GM19463 (cell line): ENCODE measurements at regions not wholly inside any gene's neighbourhood (a gene's known extent, or its start where the extent isn't known, plus 50 kb on each side); places are given as distances from the start of the nearest gene placed in this dataset.
"Not testable (repeated sequence)": the region's sequence is repeated elsewhere in the genome, so short reads cannot be mapped to it uniquely, and the experiment has no call there.

ENCODE experiments used
- ATAC-seq: cut with Tn5 transposase; IDR thresholded peaks from one replicate; pipeline ENCODE4 v1.9.1; 2021; ENCODE audit warnings: mild to moderate bottlenecking, moderate library complexity; ENCODE audit not compliant: unreplicated experiment

DNA sequence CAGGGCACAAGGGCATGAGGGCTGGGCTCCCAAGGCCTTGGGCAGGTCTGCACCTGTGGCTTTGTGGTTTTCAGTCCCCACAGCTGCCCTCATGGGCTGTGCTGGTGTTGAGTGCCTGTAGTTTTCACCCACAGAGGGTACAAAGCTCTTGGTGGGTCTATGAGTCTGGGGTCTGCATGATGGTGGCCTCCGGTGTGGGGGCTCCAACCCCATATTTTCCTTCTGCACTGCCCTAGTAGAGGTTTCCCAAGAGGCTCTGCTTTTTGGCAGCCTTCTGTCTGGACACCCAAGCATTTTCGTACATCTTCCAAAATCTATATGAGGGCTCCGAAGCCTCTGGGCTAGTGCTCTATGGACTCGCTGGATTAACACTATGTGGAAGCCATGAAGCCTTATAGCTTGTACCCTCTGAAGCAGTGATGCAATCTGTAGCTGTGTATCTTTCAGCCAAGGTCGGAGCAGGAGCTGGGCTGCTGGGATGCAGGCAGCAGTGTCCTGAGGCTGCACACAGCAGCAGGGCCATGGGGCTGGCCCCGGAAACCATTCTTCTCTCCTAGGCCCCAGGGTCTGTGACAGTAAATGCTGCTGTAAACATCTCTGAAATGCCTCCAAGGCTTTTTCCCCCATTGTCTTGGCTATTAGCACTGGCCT, 240.3 kb downstream of the CWH43 start:
- not testable (repeated sequence) for ATAC-seq

DNA sequence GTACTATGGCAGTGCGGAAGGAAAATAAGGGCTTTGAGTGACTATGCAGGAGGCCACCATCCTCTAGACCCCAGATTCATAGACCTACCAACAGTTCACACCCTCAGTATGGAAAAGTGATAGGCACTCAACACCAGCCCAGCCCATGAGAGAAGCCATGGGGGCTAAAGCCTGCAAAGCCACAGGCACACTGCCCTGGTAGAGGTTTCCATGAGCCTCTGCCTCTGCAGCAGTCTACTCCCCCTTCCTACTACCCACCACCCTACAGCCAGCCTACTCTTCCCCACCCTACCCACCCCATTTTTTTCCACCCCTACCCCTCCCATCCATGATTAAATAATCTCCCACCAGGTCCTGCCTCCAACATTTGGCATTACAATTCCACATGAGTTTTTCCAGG, 241.9 kb downstream of the CWH43 start:
- not testable (repeated sequence) for ATAC-seq

DNA sequence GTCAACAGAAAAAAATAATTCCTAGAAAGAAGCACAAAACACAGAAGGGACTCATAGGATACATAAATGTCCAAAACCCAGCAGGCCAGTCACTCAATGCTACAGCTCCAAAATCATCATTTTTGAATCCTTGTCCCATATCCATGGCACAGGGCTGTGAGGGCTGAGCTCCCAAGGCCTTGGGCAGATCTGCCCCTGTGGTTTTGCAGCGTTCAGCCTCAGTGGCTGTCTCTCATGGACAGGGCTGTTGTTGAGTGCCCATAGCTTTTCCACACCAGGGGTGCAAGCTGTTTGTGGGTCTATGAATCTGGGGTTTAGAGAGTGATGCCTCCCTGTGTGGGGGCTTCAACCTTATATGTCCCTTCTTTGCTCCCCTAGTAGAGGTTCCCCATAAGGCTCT, 243.2 kb downstream of the CWH43 start:
- ATAC-seq: not testable (repeated sequence)

DNA sequence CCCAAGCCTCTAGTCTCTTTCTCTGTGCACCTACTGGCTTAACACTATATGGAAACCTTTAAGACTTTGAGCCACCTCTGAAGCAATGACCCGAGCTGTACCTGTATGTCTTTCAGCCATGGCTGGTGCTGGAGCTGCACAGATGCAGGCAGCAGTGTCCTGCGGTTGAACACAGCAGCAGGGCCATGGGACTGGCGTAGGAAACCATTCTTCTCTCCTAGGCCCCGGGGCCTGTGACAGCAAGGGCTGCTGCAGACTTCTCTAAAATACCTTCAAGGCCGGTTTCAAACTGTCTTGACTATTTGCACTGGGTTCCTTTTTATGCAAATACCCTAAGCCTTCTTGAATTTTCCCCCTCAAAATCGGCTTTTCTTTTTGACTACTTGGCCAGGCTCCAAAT, 243.6 kb downstream of the CWH43 start:
- not testable (repeated sequence) for ATAC-seq

- ATAC-seq: not testable (repeated sequence)
Measured at GRCh38 chr4:49233346-49233745, 247.3 kb downstream of the CWH43 start.

- ATAC-seq: not testable (repeated sequence)
Measured at GRCh38 chr4:49233749-49234148, 247.7 kb downstream of the CWH43 start.

DNA sequence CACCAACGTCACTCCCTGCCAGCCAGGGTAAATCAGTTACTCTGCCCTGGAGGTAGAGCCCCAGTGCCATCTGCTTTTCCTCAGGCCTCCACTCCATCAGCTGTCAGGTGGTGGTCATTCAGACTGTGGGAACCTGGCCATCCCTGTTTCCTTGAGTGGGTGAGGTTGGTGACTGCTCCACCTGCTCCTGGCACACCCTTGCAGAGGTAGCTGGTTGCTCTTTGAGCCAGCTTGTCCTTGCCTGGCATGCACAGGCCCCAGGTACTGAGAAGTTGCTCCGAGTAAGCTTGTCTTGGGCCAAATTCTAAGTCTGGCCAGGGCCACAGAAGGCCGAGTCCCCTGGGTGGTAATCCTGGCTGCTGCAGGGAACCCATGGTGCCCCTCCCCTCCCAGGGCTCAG, 248.3 kb downstream of the CWH43 start:
- ATAC-seq: not testable (repeated sequence)

- ATAC-seq: not testable (repeated sequence)
Measured at GRCh38 chr4:49235413-49236160, 249.5 kb downstream of the CWH43 start.

- ATAC-seq: not testable (repeated sequence)
Measured at GRCh38 chr4:49236474-49236873, 250.4 kb downstream of the CWH43 start.

DNA sequence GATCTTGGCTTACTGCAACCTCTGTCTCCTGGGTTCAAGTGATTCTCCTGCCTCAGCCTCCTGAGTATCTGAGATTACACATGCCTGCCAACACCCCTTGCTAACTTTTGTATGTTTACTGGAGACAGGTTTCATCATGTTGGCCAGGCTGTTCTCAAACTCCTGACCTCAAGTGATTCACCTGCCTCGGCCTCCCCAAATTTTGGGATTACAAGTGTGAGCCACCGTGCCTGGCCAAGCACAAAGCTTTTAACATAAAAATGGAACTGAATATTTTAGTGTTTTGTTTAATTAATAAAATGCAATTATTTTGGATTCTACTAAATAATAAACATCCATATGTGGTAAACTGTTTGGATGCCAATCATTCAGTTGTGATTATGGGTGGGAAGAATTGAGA, 255.2 kb downstream of the CWH43 start:
- not testable (repeated sequence) for ATAC-seq

DNA sequence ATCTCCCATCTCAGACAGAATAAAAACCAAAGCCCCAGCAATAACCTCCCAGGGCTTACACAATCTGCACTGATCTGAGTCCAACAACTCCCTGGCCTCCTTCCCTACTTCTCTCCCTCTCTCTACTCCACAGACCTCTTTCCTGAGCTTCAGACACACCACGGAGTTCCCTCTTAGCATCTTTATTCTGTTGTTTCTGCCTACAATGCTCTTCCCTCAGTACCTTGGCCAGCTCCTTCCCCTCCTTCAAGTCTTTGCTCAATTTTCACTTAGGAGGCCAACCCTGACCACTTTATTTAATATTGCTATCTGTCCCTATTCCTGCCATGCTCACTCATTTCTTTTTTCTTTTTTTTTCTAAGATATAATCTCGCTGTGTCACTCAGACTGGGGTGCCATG, 276.7 kb downstream of the CWH43 start:
- not testable (repeated sequence) for ATAC-seq

DNA sequence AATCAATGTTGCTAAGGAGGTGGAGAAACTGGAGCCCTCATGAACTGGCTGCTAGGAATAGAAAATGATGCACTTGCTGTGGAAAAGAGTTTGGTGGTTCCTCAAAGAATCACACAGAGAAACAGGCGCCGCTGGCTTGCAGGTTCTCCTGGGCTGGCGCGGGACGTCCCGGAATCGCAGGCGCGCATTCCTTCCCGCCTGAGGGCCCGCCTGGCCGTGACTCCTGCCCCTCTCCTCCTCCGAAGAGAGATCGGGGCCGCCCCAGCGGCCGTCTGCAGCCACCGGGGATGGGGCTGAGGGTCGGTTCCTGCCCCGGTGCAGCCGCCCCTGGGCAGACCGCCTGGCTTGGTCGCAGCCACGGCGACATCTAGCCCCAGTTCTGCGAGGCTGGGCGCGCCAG, 284.4 kb downstream of the CWH43 start:
- ATAC-seq: not testable (repeated sequence)

DNA sequence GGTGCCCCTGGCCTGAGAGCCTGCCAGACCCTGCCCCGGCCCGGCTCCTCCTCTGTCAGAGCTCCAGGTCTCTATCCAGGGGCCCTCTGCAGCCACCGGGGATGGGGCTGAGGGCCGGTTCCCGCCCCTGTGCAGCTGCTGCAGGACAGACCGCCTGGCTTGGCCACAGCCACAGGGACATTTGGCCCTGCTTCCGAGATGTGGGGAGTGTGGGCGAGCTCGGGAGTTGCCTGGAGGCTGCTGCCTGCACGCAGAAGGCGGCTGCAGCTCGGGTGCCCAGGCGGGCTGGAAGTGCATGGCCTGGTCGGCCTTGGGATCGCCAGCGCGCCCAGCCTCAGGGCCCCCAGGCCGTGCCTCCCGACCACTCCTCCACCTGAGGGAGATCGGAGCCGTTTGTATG, 284.8 kb downstream of the CWH43 start:
- ATAC-seq: not testable (repeated sequence)

DNA sequence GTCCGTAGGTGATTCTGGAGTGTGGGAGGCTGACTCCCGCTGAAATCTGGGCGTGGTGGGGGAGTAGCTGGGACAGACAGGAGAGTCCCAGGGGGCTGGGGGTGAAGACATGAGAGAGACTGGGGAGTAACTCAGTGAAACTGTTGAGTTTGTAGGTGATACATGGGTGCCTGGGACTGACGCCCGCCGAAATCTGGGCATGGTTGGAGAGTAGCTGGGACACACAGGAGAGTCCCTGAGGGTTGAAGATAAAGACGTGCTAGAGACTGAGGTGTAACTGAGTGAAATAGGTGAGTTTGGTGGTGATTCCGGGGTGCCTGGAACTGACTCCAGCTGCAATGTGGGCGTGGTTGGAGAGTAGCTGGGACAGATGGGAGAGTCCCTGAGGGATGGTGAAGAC, 299.8 kb downstream of the CWH43 start:
- not testable (repeated sequence) for ATAC-seq

- not testable (repeated sequence) for ATAC-seq
Measured at GRCh38 chr4:49286926-49287745, 301.1 kb downstream of the CWH43 start.

GRCh38 chr4:49287893-49288292, 301.8 kb downstream of the CWH43 start:
- ATAC-seq: not testable (repeated sequence)

DNA sequence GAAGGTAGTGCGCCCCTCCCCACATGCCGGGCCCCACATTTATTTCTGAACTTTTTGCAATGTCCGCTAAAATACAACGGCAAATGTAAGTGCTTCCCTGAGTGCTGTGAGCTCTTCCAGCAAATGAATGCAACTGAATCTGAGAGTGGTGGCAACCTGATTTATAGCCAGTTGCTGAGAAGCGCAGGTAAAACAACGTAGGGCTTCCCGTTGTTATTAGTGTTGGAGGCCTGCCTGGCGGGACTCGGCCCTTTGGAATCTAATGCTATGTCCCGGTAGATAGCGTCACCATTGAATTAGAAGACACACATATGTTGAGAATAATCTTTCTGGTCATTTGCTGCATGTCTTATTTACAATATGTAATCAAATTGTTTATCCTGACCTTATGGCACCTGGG, 302.7 kb downstream of the CWH43 start:
- not testable (repeated sequence) for ATAC-seq

GRCh38 chr4:49314815-49315214, 328.7 kb downstream of the CWH43 start:
- not testable (repeated sequence) for ATAC-seq

GRCh38 chr4:49320725-49321410, 334.8 kb downstream of the CWH43 start:
- not testable (repeated sequence) for ATAC-seq

GRCh38 chr4:49321511-49322300, 335.6 kb downstream of the CWH43 start:
- not testable (repeated sequence) for ATAC-seq
